Memory B cell (primary cell): ENCODE measurements at regions not wholly inside any gene's neighbourhood (a gene's known extent, or its start where the extent isn't known, plus 50 kb on each side); places are given as distances from the start of the nearest gene placed in this dataset.
"Not testable (repeated sequence)": the region's sequence is repeated elsewhere in the genome, so short reads cannot be mapped to it uniquely, and the experiment has no call there.

ENCODE experiments used
- ATAC-seq: fragments of 150-1000 bp; cut with Tn5 transposase; 2 replicates; pipeline ENCODE4 v1.10.0; 2021; ENCODE audit warnings: low read depth, mild to moderate bottlenecking, moderate library complexity
- DNase-seq, 2 donors: peaks; one replicate each; pipeline ENCODE4 v3.0.0; 2022; ENCODE audit warnings: low spot score in 2 of 2
- H3K27ac Mint-ChIP-seq: one replicate; pipeline ENCODE4 v1.8.0; 2022; ENCODE audit warnings: mild to moderate bottlenecking, moderate library complexity, mixed read lengths
- H3K27me3 Mint-ChIP-seq: one replicate; pipeline ENCODE4 v1.8.0; 2022; ENCODE audit warnings: mixed read lengths
- H3K36me3 Mint-ChIP-seq: one replicate; pipeline ENCODE4 v1.8.0; 2022; ENCODE audit warnings: mild to moderate bottlenecking, mixed read lengths
- H3K4me1 Mint-ChIP-seq: one replicate; pipeline ENCODE4 v1.8.0; 2022; ENCODE audit warnings: mixed read lengths
- H3K4me3 Mint-ChIP-seq: one replicate; pipeline ENCODE4 v1.8.0; 2022; ENCODE audit warnings: mild to moderate bottlenecking, moderate library complexity, mixed read lengths
- H3K9me3 Mint-ChIP-seq: one replicate; pipeline ENCODE4 v1.8.0; 2022; ENCODE audit warnings: mixed read lengths

- DNase-seq = no peak
- H3K4me3 Mint-ChIP-seq = no peak overlapping the region
- no peak overlapping the region for H3K27ac Mint-ChIP-seq
- peaks cover 2% of the 10 kb centered on the region for H3K27me3 Mint-ChIP-seq
- H3K9me3 Mint-ChIP-seq = no peaks in the 10 kb centered on the region
- H3K36me3 Mint-ChIP-seq = no peaks in the 10 kb centered on the region
- peaks cover 11% of the 10 kb centered on the region for H3K4me1 Mint-ChIP-seq
- no peak for ATAC-seq
These were observed 51.2 kb upstream of the MEX3C start for GRCh38 chr18:51248685-51249084.

GRCh38 chr18:51250006-51250405, 52.5 kb upstream of the MEX3C start:
- H3K27ac Mint-ChIP-seq = no peak overlapping the region
- H3K36me3 Mint-ChIP-seq = peaks cover under 1% of the 10 kb centered on the region
- peaks cover 2% of the 10 kb centered on the region for H3K27me3 Mint-ChIP-seq
- peaks cover 11% of the 10 kb centered on the region for H3K4me1 Mint-ChIP-seq
- no peak overlapping the region for H3K4me3 Mint-ChIP-seq
- H3K9me3 Mint-ChIP-seq = no peaks in the 10 kb centered on the region
- DNase-seq (no peak), ATAC-seq (no peak)

GRCh38 chr18:51250458-51251024, 53.1 kb upstream of the MEX3C start:
- no peaks in the 10 kb centered on the region for H3K9me3 Mint-ChIP-seq
- no peak overlapping the region for H3K4me3 Mint-ChIP-seq
- ATAC-seq = no peak
- H3K27me3 Mint-ChIP-seq = no peaks in the 10 kb centered on the region
- no peak for DNase-seq
- peaks cover 13% of the 10 kb centered on the region for H3K4me1 Mint-ChIP-seq
- peaks cover 1% of the 10 kb centered on the region for H3K36me3 Mint-ChIP-seq
- no peak overlapping the region for H3K27ac Mint-ChIP-seq

GRCh38 chr18:51251625-51252024, 54.1 kb upstream of the MEX3C start:
- DNase-seq (peak; percentile 49 to 74), ATAC-seq (peak; percentile 99)
- Mint-ChIP-seq H3K4me1 (peaks cover 13% of the 10 kb centered on the region), H3K9me3 (no peaks in the 10 kb centered on the region), H3K4me3 (no peak overlapping the region), H3K36me3 (peaks cover 1% of the 10 kb centered on the region), H3K27me3 (no peaks in the 10 kb centered on the region), H3K27ac (peak overlapping the region; percentile 36)

GRCh38 chr18:51253476-51253875, 56.0 kb upstream of the MEX3C start:
- peaks cover 13% of the 10 kb centered on the region for H3K4me1 Mint-ChIP-seq
- no peaks in the 10 kb centered on the region for H3K27me3 Mint-ChIP-seq
- H3K4me3 Mint-ChIP-seq = no peak overlapping the region
- ATAC-seq = no peak
- H3K27ac Mint-ChIP-seq = no peak overlapping the region
- peaks cover 1% of the 10 kb centered on the region for H3K36me3 Mint-ChIP-seq
- H3K9me3 Mint-ChIP-seq = no peaks in the 10 kb centered on the region
- no peak for DNase-seq

- H3K27ac Mint-ChIP-seq = no peak overlapping the region
- no peak for ATAC-seq
- peaks cover 11% of the 10 kb centered on the region for H3K4me1 Mint-ChIP-seq
- H3K27me3 Mint-ChIP-seq = peaks cover 2% of the 10 kb centered on the region
- peaks cover 1% of the 10 kb centered on the region for H3K36me3 Mint-ChIP-seq
- no peak for DNase-seq
- no peak overlapping the region for H3K4me3 Mint-ChIP-seq
- no peaks in the 10 kb centered on the region for H3K9me3 Mint-ChIP-seq
These were observed 58.2 kb upstream of the MEX3C start for GRCh38 chr18:51255693-51256092.

- H3K4me1 Mint-ChIP-seq = peaks cover 2% of the 10 kb centered on the region
- H3K27ac Mint-ChIP-seq = no peak overlapping the region
- peaks cover 1% of the 10 kb centered on the region for H3K36me3 Mint-ChIP-seq
- H3K27me3 Mint-ChIP-seq = peaks cover 2% of the 10 kb centered on the region
- H3K9me3 Mint-ChIP-seq = no peaks in the 10 kb centered on the region
- H3K4me3 Mint-ChIP-seq = no peak overlapping the region
- DNase-seq = no peak
- ATAC-seq = no peak
These were observed 59.7 kb upstream of the MEX3C start for GRCh38 chr18:51257150-51257549.

- H3K4me3 Mint-ChIP-seq = no peak overlapping the region
- no peaks in the 10 kb centered on the region for H3K9me3 Mint-ChIP-seq
- H3K36me3 Mint-ChIP-seq = peaks cover under 1% of the 10 kb centered on the region
- no peak for DNase-seq
- peaks cover under 1% of the 10 kb centered on the region for H3K4me1 Mint-ChIP-seq
- H3K27ac Mint-ChIP-seq = no peak overlapping the region
- H3K27me3 Mint-ChIP-seq = peaks cover 2% of the 10 kb centered on the region
- ATAC-seq = no peak
These were observed 62.6 kb upstream of the MEX3C start for GRCh38 chr18:51260118-51260517.

GRCh38 chr18:51266077-51266476, 68.6 kb upstream of the MEX3C start:
- not testable (repeated sequence) for DNase-seq, H3K27ac Mint-ChIP-seq, H3K9me3 Mint-ChIP-seq

GRCh38 chr18:51266773-51267172, 69.3 kb upstream of the MEX3C start:
- DNase-seq = no peak
- ATAC-seq = no peak
- no peaks in the 10 kb centered on the region for H3K36me3 Mint-ChIP-seq
- no peak overlapping the region for H3K4me3 Mint-ChIP-seq
- peaks cover 5% of the 10 kb centered on the region for H3K9me3 Mint-ChIP-seq
- no peaks in the 10 kb centered on the region for H3K27me3 Mint-ChIP-seq
- H3K4me1 Mint-ChIP-seq = no peaks in the 10 kb centered on the region
- no peak overlapping the region for H3K27ac Mint-ChIP-seq

More at GRCh38 chr18:51266077-51266476, 68.6 kb upstream of the MEX3C start:
- not testable (repeated sequence) for H3K4me3 Mint-ChIP-seq, H3K36me3 Mint-ChIP-seq, ATAC-seq, H3K27me3 Mint-ChIP-seq, H3K4me1 Mint-ChIP-seq

GRCh38 chr18:51273437-51273836, 76.0 kb upstream of the MEX3C start:
- Mint-ChIP-seq H3K27ac (no peak overlapping the region), H3K27me3 (no peaks in the 10 kb centered on the region), H3K36me3 (no peaks in the 10 kb centered on the region), H3K9me3 (peaks cover 5% of the 10 kb centered on the region), H3K4me3 (no peak overlapping the region), H3K4me1 (peaks cover under 1% of the 10 kb centered on the region)
- ATAC-seq = no peak
- DNase-seq = no peak

GRCh38 chr18:51275712-51276476, 78.4 kb upstream of the MEX3C start:
- Mint-ChIP-seq H3K4me3 (no peak overlapping the region), H3K4me1 (peaks cover 6% of the 10 kb centered on the region), H3K36me3 (peaks cover 2% of the 10 kb centered on the region), H3K27me3 (no peaks in the 10 kb centered on the region), H3K27ac (no peak overlapping the region), H3K9me3 (peaks cover 5% of the 10 kb centered on the region)
- ATAC-seq (no peak), DNase-seq (no peak)

GRCh38 chr18:51278045-51278649, 80.7 kb upstream of the MEX3C start:
- Mint-ChIP-seq H3K4me1 (peaks cover 6% of the 10 kb centered on the region), H3K4me3 (no peak overlapping the region), H3K36me3 (peaks cover 3% of the 10 kb centered on the region), H3K27me3 (no peaks in the 10 kb centered on the region), H3K27ac (no peak overlapping the region), H3K9me3 (no peaks in the 10 kb centered on the region)
- ATAC-seq (no peak), DNase-seq (no peak)

- ATAC-seq (peak; percentile 63), DNase-seq (no peak)
- no peaks in the 10 kb centered on the region for H3K27me3 Mint-ChIP-seq
- peaks cover 6% of the 10 kb centered on the region for H3K4me1 Mint-ChIP-seq
- H3K36me3 Mint-ChIP-seq = peaks cover 3% of the 10 kb centered on the region
- no peak overlapping the region for H3K27ac Mint-ChIP-seq
- no peaks in the 10 kb centered on the region for H3K9me3 Mint-ChIP-seq
- no peak overlapping the region for H3K4me3 Mint-ChIP-seq
These were observed 82.0 kb upstream of the MEX3C start for GRCh38 chr18:51279367-51279984.
